Effector memory CD4-positive, alpha-beta T cell (primary cell): ENCODE measurements at regions not wholly inside any gene's neighbourhood (a gene's known extent, or its start where the extent isn't known, plus 50 kb on each side); places are given as distances from the start of the nearest gene placed in this dataset.
"Not testable (repeated sequence)": the region's sequence is repeated elsewhere in the genome, so short reads cannot be mapped to it uniquely, and the experiment has no call there.

Source experiments
- DNase-seq, 3 donors: peaks; one replicate each; pipeline ENCODE4 v3.0.0-alpha.2; 2020
- H3K27ac ChIP-seq: 2 replicates; pipeline ENCODE4 v1.7.0; 2013; ENCODE audit warnings: mild to moderate bottlenecking, low read length, moderate library complexity; ENCODE audit not compliant: insufficient read depth, poor library complexity, severe bottlenecking
- H3K27me3 ChIP-seq: replicated peaks from 2 replicates; pipeline ENCODE4 v1.7.0; 2013; ENCODE audit warnings: mild to moderate bottlenecking, low read length; ENCODE audit not compliant: insufficient read depth, control insufficient read depth, poor library complexity, severe bottlenecking
- H3K36me3 ChIP-seq: 2 replicates; pipeline ENCODE4 v1.7.0; 2013; ENCODE audit warnings: mild to moderate bottlenecking, low read length, moderate library complexity; ENCODE audit not compliant: control insufficient read depth, insufficient read depth
- H3K4me1 ChIP-seq: 2 replicates; pipeline ENCODE4 v1.7.0; 2013; ENCODE audit warnings: low read length, mild to moderate bottlenecking; ENCODE audit not compliant: control insufficient read depth, insufficient read depth, poor library complexity, severe bottlenecking
- H3K4me3 ChIP-seq: 2 replicates; pipeline ENCODE4 v1.7.0; 2013; ENCODE audit warnings: low read length, low read depth, mild to moderate bottlenecking; ENCODE audit not compliant: insufficient read depth, poor library complexity, severe bottlenecking
- H3K9me3 ChIP-seq: 2 replicates; pipeline ENCODE4 v1.7.0; 2013; ENCODE audit warnings: mild to moderate bottlenecking, low read length, moderate library complexity; ENCODE audit not compliant: control insufficient read depth

DNA sequence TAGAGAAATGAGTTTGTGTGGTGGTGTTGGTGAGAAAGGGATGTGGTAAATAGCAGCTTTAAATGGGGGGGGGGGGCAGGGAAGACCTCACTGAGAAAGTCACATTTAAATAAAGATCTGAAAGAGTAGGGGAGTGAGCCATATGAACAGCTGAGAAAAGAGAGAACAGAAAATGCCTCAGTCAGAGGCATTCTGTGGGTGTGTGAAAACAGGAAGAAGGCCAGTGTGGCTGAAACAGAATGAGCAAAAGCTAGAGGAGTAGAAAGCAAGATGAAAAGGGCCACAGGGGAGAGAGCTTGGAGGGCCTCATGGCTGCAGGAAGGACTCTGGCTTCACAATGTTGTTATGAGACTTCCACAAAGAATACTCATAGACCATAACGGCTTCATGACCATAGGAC is 783.3 kb downstream of the ZPLD1 start:
- DNase-seq, result no peak
- no peaks in the 10 kb centered on the region for H3K27me3 ChIP-seq

DNA sequence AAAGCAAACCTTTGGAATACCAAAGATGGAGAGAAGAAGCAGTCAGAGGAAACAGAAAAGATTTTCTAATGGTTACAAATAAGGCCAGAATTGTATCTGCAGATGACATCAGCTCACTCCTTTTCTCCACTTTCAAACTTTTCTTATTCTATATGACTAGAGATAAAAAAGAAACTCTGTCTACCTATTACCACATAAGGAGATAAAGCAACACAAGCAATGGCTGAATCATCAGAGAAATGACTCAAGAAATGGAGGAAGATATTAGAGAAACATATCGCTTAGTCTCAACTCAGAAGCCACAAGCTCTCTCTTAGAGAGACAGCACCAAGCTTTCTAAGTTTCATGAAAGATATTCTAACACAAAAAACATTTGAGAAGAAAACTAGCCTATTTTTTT is 784.0 kb downstream of the ZPLD1 start:
- no peaks in the 10 kb centered on the region for H3K27me3 ChIP-seq
- no peak for DNase-seq
- H3K4me1 ChIP-seq, result no peaks in the 10 kb centered on the region
- H3K27ac ChIP-seq, result no peak overlapping the region
- H3K4me3 ChIP-seq, result no peak overlapping the region
- H3K36me3 ChIP-seq, result no peaks in the 10 kb centered on the region
- H3K9me3 ChIP-seq, result no peaks in the 10 kb centered on the region

More for the DNA sequence above, 783.3 kb downstream of the ZPLD1 start:
- no peaks in the 10 kb centered on the region for H3K36me3 ChIP-seq
- H3K27ac ChIP-seq, result no peak overlapping the region
- H3K4me1 ChIP-seq, result no peaks in the 10 kb centered on the region
- H3K9me3 ChIP-seq, result no peaks in the 10 kb centered on the region
- no peak overlapping the region for H3K4me3 ChIP-seq

DNA sequence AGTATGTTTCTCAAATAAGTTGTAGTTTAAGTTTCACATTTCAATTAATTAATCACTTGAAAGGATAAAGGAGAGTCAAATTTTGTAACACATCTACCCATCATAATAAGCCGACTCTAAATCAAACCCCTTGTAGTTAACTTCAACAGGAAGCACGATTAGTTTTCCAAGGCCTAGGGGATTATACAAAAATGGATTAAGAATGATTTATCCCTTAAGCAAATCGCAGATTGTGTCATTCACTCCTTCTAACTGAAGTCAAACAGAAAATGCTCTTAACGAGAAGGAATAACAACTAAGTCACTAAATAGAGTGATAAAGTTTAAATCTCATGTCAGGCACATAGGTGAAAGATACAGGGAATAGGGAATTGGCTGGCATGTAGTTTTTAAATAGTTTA is 792.8 kb downstream of the ZPLD1 start:
- Histone ChIP-seq H3K4me3 (no peak overlapping the region), H3K9me3 (no peaks in the 10 kb centered on the region), H3K36me3 (no peaks in the 10 kb centered on the region), H3K4me1 (no peaks in the 10 kb centered on the region), H3K27me3 (no peaks in the 10 kb centered on the region), H3K27ac (no peak overlapping the region)
- DNase-seq, result no peak

DNA sequence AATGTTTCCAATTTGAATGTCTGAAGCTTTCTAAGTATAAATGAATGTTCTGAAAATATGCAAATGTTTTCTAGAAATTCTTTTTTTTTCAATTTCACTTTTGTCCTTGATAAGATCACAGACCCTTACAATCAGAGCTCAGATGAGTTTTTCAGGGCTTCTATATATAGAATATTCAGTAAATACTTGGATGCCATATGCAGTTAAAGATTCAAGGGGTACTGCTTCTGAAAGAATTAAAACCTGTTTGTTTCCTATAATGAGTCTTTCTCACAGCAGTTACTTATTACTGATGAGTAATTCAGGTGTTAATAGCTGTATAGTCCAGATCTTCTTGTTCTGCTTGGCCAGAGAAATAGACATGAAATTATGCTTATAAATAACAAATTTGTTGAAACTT is 812.6 kb downstream of the ZPLD1 start:
- Histone ChIP-seq H3K4me1 (no peaks in the 10 kb centered on the region), H3K4me3 (no peak overlapping the region), H3K27ac (no peak overlapping the region), H3K9me3 (no peaks in the 10 kb centered on the region), H3K36me3 (no peaks in the 10 kb centered on the region), H3K27me3 (no peaks in the 10 kb centered on the region)
- no peak for DNase-seq

DNA sequence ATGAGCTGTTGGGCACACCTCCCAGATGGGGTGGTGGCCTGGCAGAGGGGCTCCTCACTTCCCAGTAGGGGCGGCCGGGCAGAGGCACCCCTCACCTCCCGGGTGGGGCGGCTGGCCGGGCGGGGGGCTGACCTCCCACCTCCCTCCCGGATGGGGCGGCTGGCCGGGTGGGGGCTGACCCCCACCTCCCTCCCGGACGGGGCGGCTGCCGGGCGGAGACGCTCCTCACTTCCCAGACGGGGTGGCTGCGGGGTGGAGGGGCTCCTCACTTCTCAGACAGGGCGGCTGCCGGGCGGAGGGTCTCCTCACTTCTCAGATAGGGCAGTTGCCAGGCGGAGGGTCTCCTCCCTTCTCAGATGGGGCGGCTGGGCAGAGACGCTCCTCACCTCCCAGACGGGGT is 820.0 kb downstream of the ZPLD1 start:
- H3K9me3 ChIP-seq, H3K4me3 ChIP-seq, DNase-seq, H3K4me1 ChIP-seq, H3K27ac ChIP-seq, H3K27me3 ChIP-seq, H3K36me3 ChIP-seq: not testable (repeated sequence)

DNA sequence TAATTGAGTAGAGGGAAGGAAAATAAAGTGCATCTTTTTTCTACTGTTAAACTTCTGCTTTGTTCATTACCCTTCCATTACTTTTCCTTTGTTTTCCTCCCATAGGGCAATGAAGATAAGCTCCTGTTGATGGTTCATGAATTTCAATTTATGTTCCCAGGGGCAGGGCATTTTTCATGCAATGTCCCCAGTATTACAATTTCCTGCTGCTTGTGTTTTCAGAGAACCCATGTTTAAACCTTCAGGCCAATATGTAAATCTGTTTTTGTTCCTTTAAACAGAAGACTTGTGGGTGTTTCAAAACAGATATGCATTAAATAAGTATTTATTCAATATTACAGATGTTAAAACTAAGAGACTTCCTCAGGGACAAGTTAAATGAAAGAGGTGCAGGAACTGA is 834.5 kb downstream of the ZPLD1 start:
- DNase-seq, result no peak
- Histone ChIP-seq H3K27ac (no peak overlapping the region), H3K9me3 (no peaks in the 10 kb centered on the region), H3K27me3 (no peaks in the 10 kb centered on the region), H3K4me1 (no peaks in the 10 kb centered on the region), H3K4me3 (no peak overlapping the region), H3K36me3 (no peaks in the 10 kb centered on the region)

DNA sequence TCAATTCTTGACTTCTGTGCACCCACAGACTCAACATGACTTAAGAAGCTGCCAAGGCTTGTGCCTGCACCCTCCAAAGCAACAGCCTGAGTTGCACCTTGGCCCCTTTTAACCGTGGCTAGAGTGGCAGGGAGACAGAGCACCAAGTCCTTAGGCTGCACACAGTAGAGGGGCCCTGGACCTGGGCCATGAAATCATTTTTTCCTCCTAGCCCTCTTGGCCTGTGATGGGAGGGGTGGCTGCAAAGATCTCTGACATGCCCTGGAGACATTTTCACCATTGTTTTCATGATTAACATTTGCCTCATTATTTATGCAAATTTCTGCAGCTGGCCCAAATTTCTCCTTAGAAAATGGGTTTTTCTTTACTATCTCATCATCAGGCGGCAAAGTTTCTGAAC is 836.8 kb downstream of the ZPLD1 start:
- Histone ChIP-seq H3K9me3 (no peaks in the 10 kb centered on the region), H3K4me1 (no peaks in the 10 kb centered on the region), H3K27me3 (no peaks in the 10 kb centered on the region), H3K4me3 (no peak overlapping the region), H3K27ac (no peak overlapping the region), H3K36me3 (no peaks in the 10 kb centered on the region)
- no peak for DNase-seq

DNA sequence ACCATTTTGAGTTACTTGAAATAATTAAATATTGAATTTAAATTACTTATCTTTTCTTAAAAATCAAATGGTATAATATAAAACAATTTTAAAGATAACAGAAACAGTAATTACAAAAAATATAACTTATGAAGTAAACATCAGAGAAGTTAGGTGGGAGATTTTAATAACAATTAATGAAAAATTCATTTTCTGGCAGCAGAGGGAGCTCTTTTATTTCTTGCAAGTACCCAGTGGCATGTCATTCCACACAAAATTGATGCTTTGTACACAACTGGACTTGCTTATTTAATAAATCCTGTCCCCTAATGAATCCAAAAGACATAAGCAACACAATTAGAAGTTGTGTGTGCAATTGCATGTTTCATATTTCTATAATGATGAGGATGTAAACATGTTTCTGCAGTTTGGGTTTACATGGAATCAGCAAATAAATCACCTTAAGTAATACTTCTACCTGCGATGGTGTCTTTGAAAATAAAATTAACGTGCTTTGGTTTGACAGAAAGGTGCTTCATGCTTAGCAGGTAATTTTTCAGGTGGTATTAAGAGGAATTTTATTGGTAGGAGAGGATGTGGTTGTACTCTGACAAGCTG is 861.3 kb downstream of the ZPLD1 start:
- Histone ChIP-seq H3K9me3 (no peaks in the 10 kb centered on the region), H3K4me3 (no peak overlapping the region), H3K4me1 (no peaks in the 10 kb centered on the region), H3K36me3 (no peaks in the 10 kb centered on the region), H3K27ac (no peak overlapping the region), H3K27me3 (no peaks in the 10 kb centered on the region)
- DNase-seq, result no peak

DNA sequence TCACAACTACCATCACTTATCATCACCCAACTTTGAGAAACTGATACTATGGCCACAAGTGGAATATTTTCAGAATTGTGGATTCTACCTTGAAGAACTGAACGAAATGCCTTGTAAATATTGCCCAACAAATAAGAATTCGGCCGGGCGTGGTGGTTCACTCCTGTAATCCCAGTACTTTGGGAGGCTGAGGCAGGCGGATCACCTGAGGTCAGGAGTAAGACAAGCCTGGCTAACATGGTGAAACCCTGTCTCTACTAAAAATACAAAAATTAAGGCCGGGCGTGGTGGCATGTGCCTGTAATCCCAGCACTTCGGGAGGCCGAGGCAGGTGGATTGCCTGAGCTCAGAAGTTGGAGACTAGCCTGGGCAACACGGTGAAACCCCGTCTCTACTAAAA is 862.7 kb downstream of the ZPLD1 start:
- not testable (repeated sequence) for H3K4me1 ChIP-seq, H3K27me3 ChIP-seq, H3K27ac ChIP-seq, DNase-seq, H3K4me3 ChIP-seq, H3K9me3 ChIP-seq, H3K36me3 ChIP-seq

DNA sequence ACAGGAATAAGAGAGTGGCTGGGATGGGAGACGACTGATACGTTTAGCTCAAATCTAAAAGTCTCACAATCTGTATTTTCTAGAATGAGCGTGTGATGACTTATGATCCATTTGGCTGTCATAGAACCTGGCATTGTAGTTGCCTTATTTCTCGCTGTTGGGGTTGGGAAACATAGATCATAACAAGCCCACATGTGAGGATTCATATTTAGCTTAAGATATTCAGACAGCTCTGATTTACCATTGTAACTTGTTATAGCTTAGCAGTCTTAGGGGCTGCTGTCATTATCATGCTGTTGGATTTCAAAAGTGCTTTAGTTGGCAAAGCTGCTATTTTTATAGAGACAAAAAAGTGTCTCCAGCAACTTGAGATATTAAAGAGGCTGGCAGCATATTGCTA is 871.3 kb downstream of the ZPLD1 start:
- no peaks in the 10 kb centered on the region for H3K27me3 ChIP-seq
- H3K27ac ChIP-seq, result no peak overlapping the region
- no peak for DNase-seq
- H3K36me3 ChIP-seq, result no peaks in the 10 kb centered on the region
- no peaks in the 10 kb centered on the region for H3K4me1 ChIP-seq
- no peaks in the 10 kb centered on the region for H3K9me3 ChIP-seq
- H3K4me3 ChIP-seq, result no peak overlapping the region

DNA sequence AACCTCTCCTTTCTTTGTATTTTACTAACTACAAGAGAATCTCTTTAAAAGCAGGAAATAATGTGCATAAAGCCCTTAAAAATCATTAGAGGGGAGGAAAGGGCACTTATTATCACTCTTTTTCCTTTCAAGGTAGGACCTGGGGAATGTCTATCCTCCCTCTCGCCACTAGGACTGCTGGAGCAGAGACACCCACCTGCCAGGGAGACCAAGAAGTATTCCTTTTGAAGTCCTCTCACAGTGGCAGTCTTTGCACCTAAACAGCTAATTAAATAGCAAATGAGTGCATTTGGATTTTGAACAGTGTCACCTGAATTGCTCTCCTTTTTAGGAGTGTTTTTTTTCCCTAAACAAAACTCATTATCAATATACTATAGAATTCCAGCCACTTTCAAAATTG is 874.1 kb downstream of the ZPLD1 start:
- Histone ChIP-seq H3K36me3 (no peaks in the 10 kb centered on the region), H3K4me3 (no peak overlapping the region), H3K27ac (no peak overlapping the region), H3K4me1 (no peaks in the 10 kb centered on the region), H3K27me3 (no peaks in the 10 kb centered on the region), H3K9me3 (no peaks in the 10 kb centered on the region)
- no peak for DNase-seq
